Keratinocyte (primary cell): ENCODE measurements at regions not wholly inside any gene's neighbourhood (a gene's known extent, or its start where the extent isn't known, plus 50 kb on each side); places are given as distances from the start of the nearest gene placed in this dataset.

Experiments used
- EZH2 ChIP-seq: IDR thresholded peaks from one replicate; pipeline ENCODE4 v1.6.1; 2012; ENCODE audit warnings: inconsistent platforms, mild to moderate bottlenecking, low read length, moderate library complexity
- TF ChIP-seq, protein P1 (sequence below), 3 experiments: IDR thresholded peaks in 1 of 3; conservative IDR thresholded peaks in 1 of 3; optimal IDR thresholded peaks in 1 of 3; 2 replicates in 2 of 3; 3 replicates in 1 of 3; pipeline versions ENCODE3 to v1.5.1; 2011; ENCODE audit warnings: low read length in 3 of 3, mild to moderate bottlenecking in 3 of 3, moderate library complexity in 2 of 3, control low read depth in 1 of 3, inconsistent platforms in 1 of 3; ENCODE audit not compliant: insufficient read depth in 2 of 3; ENCODE audit errors: extremely low read depth in 1 of 3

GRCh38 chr13:73618275-73618865 lies 515.8 kb downstream of the KLF12 start:
- TF ChIP-seq, protein P1, sequence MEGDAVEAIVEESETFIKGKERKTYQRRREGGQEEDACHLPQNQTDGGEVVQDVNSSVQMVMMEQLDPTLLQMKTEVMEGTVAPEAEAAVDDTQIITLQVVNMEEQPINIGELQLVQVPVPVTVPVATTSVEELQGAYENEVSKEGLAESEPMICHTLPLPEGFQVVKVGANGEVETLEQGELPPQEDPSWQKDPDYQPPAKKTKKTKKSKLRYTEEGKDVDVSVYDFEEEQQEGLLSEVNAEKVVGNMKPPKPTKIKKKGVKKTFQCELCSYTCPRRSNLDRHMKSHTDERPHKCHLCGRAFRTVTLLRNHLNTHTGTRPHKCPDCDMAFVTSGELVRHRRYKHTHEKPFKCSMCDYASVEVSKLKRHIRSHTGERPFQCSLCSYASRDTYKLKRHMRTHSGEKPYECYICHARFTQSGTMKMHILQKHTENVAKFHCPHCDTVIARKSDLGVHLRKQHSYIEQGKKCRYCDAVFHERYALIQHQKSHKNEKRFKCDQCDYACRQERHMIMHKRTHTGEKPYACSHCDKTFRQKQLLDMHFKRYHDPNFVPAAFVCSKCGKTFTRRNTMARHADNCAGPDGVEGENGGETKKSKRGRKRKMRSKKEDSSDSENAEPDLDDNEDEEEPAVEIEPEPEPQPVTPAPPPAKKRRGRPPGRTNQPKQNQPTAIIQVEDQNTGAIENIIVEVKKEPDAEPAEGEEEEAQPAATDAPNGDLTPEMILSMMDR (optimal IDR thresholded peaks at IDR 0.05 in 1 of 3, IDR thresholded peaks at IDR 0.05 in 1 of 3, conservative IDR thresholded peaks at IDR 0.05 in 1 of 3; ENCODE audit: extremely low read depth in 1 of 3, insufficient read depth in 2 of 3, low read length in 3 of 3) = no peak
- no peak for TF ChIP-seq EZH2
